ENCODE measurements at regions not wholly inside any gene's neighbourhood (a gene's known extent, or its start where the extent isn't known, plus 50 kb on each side); places are given as distances from the start of the nearest gene placed in this dataset.

DNA sequence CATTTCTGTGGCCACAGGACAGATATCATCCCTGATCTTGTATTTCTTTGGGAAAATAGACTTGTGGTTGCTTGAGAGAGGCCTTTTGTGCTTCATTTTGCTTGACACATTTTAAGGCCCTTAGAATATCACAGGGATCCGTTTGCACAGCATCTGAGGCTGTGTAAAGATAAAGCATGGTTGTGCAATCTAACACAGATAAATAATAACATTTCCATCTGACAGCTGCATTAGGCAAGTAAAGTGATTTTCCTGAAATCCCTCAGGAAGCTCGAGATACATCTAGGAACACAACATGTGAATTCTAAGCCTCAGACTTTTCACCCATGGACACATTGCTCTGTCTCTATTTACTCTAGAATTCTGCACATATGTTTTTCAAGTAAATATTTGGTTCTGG, 212.8 kb upstream of the ADAMTSL1 start:
- Histone ChIP-seq H3K27me3 (ENCODE audit: control insufficient read depth in 2 of 2, insufficient read depth in 2 of 2, low read length in 2 of 2) (no peaks in the 10 kb centered on the region), H3K9me1 (ENCODE audit: control insufficient read depth, insufficient read depth, low read length) (no peaks in the 10 kb centered on the region), H3K36me3 (ENCODE audit: control insufficient read depth, insufficient read depth, low read length) (no peaks in the 10 kb centered on the region), H3K4me2 (ENCODE audit: insufficient read depth, low read length) (no peak overlapping the region), H3K9ac (ENCODE audit: insufficient read depth in 1 of 2, low read depth in 2 of 2, low read length in 2 of 2) (no peak overlapping the region), H2AFZ (ENCODE audit: low read depth, low read length) (no peak overlapping the region), H3K4me1 (replicated peaks in 1 of 2; ENCODE audit: control insufficient read depth in 2 of 2, insufficient read depth in 2 of 2, low read length in 2 of 2) (no peaks in the 10 kb centered on the region), H4K20me1 (replicated peaks; ENCODE audit: control insufficient read depth, insufficient read depth, low read length) (no peaks in the 10 kb centered on the region), H3K79me2 (ENCODE audit: control insufficient read depth, insufficient read depth, low read length) (no peaks in the 10 kb centered on the region), H3K27ac (ENCODE audit: extremely low read depth, low read depth, low read length) (no peak overlapping the region), H3K9me3 (replicated peaks; ENCODE audit: control insufficient read depth, insufficient read depth, low read depth, low read length) (no peaks in the 10 kb centered on the region), H3K4me3 (no peak overlapping the region)
- intact Hi-C loops (cut with micrococcal nuclease) (no loop called here), in situ Hi-C loops (cut with MboI) (loop anchor here (25.0 kb wide), 1 partner anchor 1201 kb away; no protein-coding TSS in a partner anchor)
- FAIRE-seq = no peak
- ATAC-seq = no peak
- CTCF ChIA-PET (ENCODE audit: low intra/inter-chr PET ratio) = no interaction called here
- POLR2A ChIA-PET = no interaction called here
- BruUV-seq (replicated peaks) = no TSS peak
- WGBS (ENCODE audit: insufficient coverage, low coverage, missing lambda C conversion rate) = 0% methylated on average over 2 of the region's 2 CpGs
- TF ChIP-seq, protein P1, sequence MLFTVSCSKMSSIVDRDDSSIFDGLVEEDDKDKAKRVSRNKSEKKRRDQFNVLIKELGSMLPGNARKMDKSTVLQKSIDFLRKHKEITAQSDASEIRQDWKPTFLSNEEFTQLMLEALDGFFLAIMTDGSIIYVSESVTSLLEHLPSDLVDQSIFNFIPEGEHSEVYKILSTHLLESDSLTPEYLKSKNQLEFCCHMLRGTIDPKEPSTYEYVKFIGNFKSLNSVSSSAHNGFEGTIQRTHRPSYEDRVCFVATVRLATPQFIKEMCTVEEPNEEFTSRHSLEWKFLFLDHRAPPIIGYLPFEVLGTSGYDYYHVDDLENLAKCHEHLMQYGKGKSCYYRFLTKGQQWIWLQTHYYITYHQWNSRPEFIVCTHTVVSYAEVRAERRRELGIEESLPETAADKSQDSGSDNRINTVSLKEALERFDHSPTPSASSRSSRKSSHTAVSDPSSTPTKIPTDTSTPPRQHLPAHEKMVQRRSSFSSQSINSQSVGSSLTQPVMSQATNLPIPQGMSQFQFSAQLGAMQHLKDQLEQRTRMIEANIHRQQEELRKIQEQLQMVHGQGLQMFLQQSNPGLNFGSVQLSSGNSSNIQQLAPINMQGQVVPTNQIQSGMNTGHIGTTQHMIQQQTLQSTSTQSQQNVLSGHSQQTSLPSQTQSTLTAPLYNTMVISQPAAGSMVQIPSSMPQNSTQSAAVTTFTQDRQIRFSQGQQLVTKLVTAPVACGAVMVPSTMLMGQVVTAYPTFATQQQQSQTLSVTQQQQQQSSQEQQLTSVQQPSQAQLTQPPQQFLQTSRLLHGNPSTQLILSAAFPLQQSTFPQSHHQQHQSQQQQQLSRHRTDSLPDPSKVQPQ (CRISPR knock-in tag; IDR thresholded peaks at IDR 0.05; ENCODE audit: borderline replicate concordance) = no peak
- TF ChIP-seq U2AF1 (optimal IDR thresholded peaks at IDR 0.05; ENCODE audit: low read depth, low read length) (no peak), ZBTB7A (IDR thresholded peaks at IDR 0.05; ENCODE audit: borderline replicate concordance, control insufficient read depth, low read depth, low read length) (no peak), HDAC1 (IDR thresholded peaks at IDR 0.05) (no peak), ZNF444 (CRISPR knock-in tag; IDR thresholded peaks at IDR 0.05) (no peak), RB1 (IDR thresholded peaks at IDR 0.05; ENCODE audit: low read depth) (no peak)
- TF ChIP-seq, protein P2, sequence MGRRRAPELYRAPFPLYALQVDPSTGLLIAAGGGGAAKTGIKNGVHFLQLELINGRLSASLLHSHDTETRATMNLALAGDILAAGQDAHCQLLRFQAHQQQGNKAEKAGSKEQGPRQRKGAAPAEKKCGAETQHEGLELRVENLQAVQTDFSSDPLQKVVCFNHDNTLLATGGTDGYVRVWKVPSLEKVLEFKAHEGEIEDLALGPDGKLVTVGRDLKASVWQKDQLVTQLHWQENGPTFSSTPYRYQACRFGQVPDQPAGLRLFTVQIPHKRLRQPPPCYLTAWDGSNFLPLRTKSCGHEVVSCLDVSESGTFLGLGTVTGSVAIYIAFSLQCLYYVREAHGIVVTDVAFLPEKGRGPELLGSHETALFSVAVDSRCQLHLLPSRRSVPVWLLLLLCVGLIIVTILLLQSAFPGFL (CRISPR knock-in tag; IDR thresholded peaks at IDR 0.05) = no peak
- DNase-seq (ENCODE audit: extremely low read depth in 1 of 4, low spot score in 3 of 4) = no peak

All from K562 (cell line).